ENCODE measurements at regions not wholly inside any gene's neighbourhood (a gene's known extent, or its start where the extent isn't known, plus 50 kb on each side); places are given as distances from the start of the nearest gene placed in this dataset.
"Not testable (repeated sequence)": the region's sequence is repeated elsewhere in the genome, so short reads cannot be mapped to it uniquely, and the experiment has no call there.

GRCh38 chr4:187505798-187506141 is 489.8 kb upstream of the ZFP42 start:
- H3K4me2 ChIP-seq (ENCODE audit: low read depth, low read length); DNase-seq; H4K20me1 ChIP-seq (ENCODE audit: insufficient read depth, low read length); H3K36me3 ChIP-seq (ENCODE audit: control insufficient read depth, insufficient read depth, low read length); H2BK15ac ChIP-seq (ENCODE audit: low read depth, low read length); H3K56ac ChIP-seq (ENCODE audit: extremely low read depth, insufficient read depth, low read length); H4K91ac ChIP-seq (ENCODE audit: insufficient read depth, low read depth, low read length); H3K4me1 ChIP-seq (ENCODE audit: control insufficient read depth, insufficient read depth, low read length); H2BK120ac ChIP-seq (ENCODE audit: low read depth, low read length); H2AK5ac ChIP-seq (ENCODE audit: low read depth, low read length); H4K5ac ChIP-seq (ENCODE audit: low read depth, low read length); H2AK9ac ChIP-seq (replicated peaks; ENCODE audit: low read depth, low read length, poor library complexity); H2BK5ac ChIP-seq (ENCODE audit: low read depth, low read length, poor library complexity, severe bottlenecking); H3K79me1 ChIP-seq (ENCODE audit: low read depth in 1 of 2, low read length in 2 of 2); H3K18ac ChIP-seq (ENCODE audit: low read depth, low read length); H3K9me1 ChIP-seq (ENCODE audit: insufficient read depth, low read length); dilution Hi-C loops (cut with HindIII; ENCODE audit: low sequenced_read_pairs, unreplicated experiment); H3K27ac ChIP-seq (ENCODE audit: insufficient read depth, low read length); H3K27me3 ChIP-seq (ENCODE audit: control insufficient read depth, insufficient read depth, low read length); H3K4ac ChIP-seq (ENCODE audit: low read depth, low read length); H3K9me3 ChIP-seq (ENCODE audit: control insufficient read depth, insufficient read depth, low read length); in situ Hi-C loops (cut with MboI; ENCODE audit: low sequenced_read_pairs); H3K9ac ChIP-seq (ENCODE audit: low read depth, low read length); ATAC-seq (ENCODE audit: low read depth); H4K8ac ChIP-seq (ENCODE audit: low read depth in 2 of 2, low read length in 2 of 2); CTCF ChIA-PET; H3K23ac ChIP-seq (ENCODE audit: low read depth, low read length); intact Hi-C loops (cut with micrococcal nuclease); H3K4me3 ChIP-seq (ENCODE audit: insufficient read depth, low read depth, low read length); H2AFZ ChIP-seq (replicated peaks; ENCODE audit: low read length, poor library complexity); POLR2A ChIA-PET (ENCODE audit: unreplicated experiment); H2BK20ac ChIP-seq (ENCODE audit: low read depth, low read length); H3K14ac ChIP-seq (replicated peaks; ENCODE audit: low read depth, low read length); BruUV-seq (replicated peaks): not testable (repeated sequence)
- no CpG with 5 or more reads among the region's 23 CpGs for WGBS, 2 experiments (ENCODE audit: extremely low coverage in 2 of 2, insufficient read length in 1 of 2)
